Trophoblast cell (in vitro differentiated cells and primary cell): ENCODE measurements at regions not wholly inside any gene's neighbourhood (a gene's known extent, or its start where the extent isn't known, plus 50 kb on each side); places are given as distances from the start of the nearest gene placed in this dataset.

ENCODE experiments used
- DNase-seq, 2 donors: peaks; one replicate each; pipeline ENCODE4 v3.0.0-alpha.2; 2016
- H2AFZ ChIP-seq: 2 replicates; pipeline ENCODE4 v1.6.1; 2013; ENCODE audit warnings: low read length, moderate library complexity, mild to moderate bottlenecking; ENCODE audit not compliant: insufficient read depth, poor library complexity
- H2AK5ac ChIP-seq: 2 replicates; pipeline ENCODE4 v1.6.1; 2013; ENCODE audit warnings: mild to moderate bottlenecking, low read length
- H2BK120ac ChIP-seq: 2 replicates; pipeline ENCODE4 v1.6.1; 2013; ENCODE audit warnings: low read length, mild to moderate bottlenecking, moderate library complexity; ENCODE audit not compliant: insufficient read depth, poor library complexity
- H2BK12ac ChIP-seq: 2 replicates; pipeline ENCODE4 v1.6.1; 2013; ENCODE audit warnings: mild to moderate bottlenecking, low read length, moderate library complexity
- H2BK5ac ChIP-seq: 2 replicates; pipeline ENCODE4 v1.6.1; 2013; ENCODE audit warnings: low read length, low read depth, moderate library complexity, mild to moderate bottlenecking; ENCODE audit not compliant: poor library complexity
- H3K14ac ChIP-seq: 2 replicates; pipeline ENCODE4 v1.6.1; 2013; ENCODE audit warnings: mild to moderate bottlenecking, low read length
- H3K18ac ChIP-seq: 2 replicates; pipeline ENCODE4 v1.6.1; 2013; ENCODE audit warnings: mild to moderate bottlenecking, low read length
- H3K23ac ChIP-seq: 2 replicates; pipeline ENCODE4 v1.6.1; 2013; ENCODE audit warnings: low read length
- H3K27ac ChIP-seq: 2 replicates; pipeline ENCODE4 v1.5.1; 2013; ENCODE audit warnings: low read depth, mild to moderate bottlenecking, inconsistent platforms, low read length, moderate library complexity
- H3K27me3 ChIP-seq: 2 replicates; pipeline ENCODE4 v1.6.1; 2013; ENCODE audit warnings: inconsistent platforms, mild to moderate bottlenecking, low read length, moderate library complexity; ENCODE audit not compliant: insufficient read depth
- H3K36me3 ChIP-seq, 2 experiments: 1 replicate in 1 of 2; 2 replicates in 1 of 2; pipeline ENCODE4 v1.6.1; 2013; ENCODE audit warnings: low read length in 2 of 2, mild to moderate bottlenecking in 2 of 2, moderate library complexity in 1 of 2; ENCODE audit not compliant: insufficient read depth in 2 of 2, control insufficient read depth in 1 of 2
- H3K4ac ChIP-seq: 2 replicates; pipeline ENCODE4 v1.6.1; 2013; ENCODE audit warnings: low read depth, mild to moderate bottlenecking, low read length, moderate library complexity
- H3K4me1 ChIP-seq, 2 experiments: 1 replicate in 1 of 2; 2 replicates in 1 of 2; pipeline ENCODE4 v1.6.1; 2013; ENCODE audit warnings: low read length in 2 of 2, mild to moderate bottlenecking in 2 of 2, moderate library complexity in 1 of 2; ENCODE audit not compliant: insufficient read depth in 2 of 2, control insufficient read depth in 1 of 2
- H3K4me2 ChIP-seq: 2 replicates; pipeline ENCODE4 v1.6.1; 2013; ENCODE audit warnings: inconsistent platforms, mild to moderate bottlenecking, low read length, moderate library complexity
- H3K4me3 ChIP-seq: 2 replicates; pipeline ENCODE4 v1.5.1; 2013; ENCODE audit warnings: mild to moderate bottlenecking, low read depth, low read length, inconsistent platforms
- H3K79me1 ChIP-seq: one replicate; pipeline ENCODE4 v1.6.1; 2013; ENCODE audit warnings: low read length
- H3K79me2 ChIP-seq: 2 replicates; pipeline ENCODE4 v1.6.1; 2013; ENCODE audit warnings: low read length, mild to moderate bottlenecking; ENCODE audit not compliant: control insufficient read depth, insufficient read depth, poor library complexity
- H3K9ac ChIP-seq: 2 replicates; pipeline ENCODE4 v1.6.1; 2013; ENCODE audit warnings: mild to moderate bottlenecking, low read length
- H3K9me3 ChIP-seq: 2 replicates; pipeline ENCODE4 v1.6.1; 2013; ENCODE audit warnings: low read depth, mild to moderate bottlenecking, control low read depth, inconsistent platforms, low read length; ENCODE audit not compliant: insufficient read depth
- H4K12ac ChIP-seq: 2 replicates; pipeline ENCODE4 v1.6.1; 2013; ENCODE audit warnings: low read depth, mild to moderate bottlenecking, low read length, moderate library complexity
- H4K8ac ChIP-seq: 2 replicates; pipeline ENCODE4 v1.6.1; 2013; ENCODE audit warnings: low read depth, mild to moderate bottlenecking, low read length, moderate library complexity
- H4K91ac ChIP-seq: one replicate; pipeline ENCODE4 v1.6.1; 2013; ENCODE audit warnings: low read depth, mild to moderate bottlenecking, low read length, moderate library complexity
- WGBS: extraction: QIAGEN DNeasy Blood & Tissue Kit; methylation state at CpG from one replicate; pipeline ENCODE4 v1.1.7; 2013; ENCODE audit warnings: missing lambda C conversion rate; ENCODE audit not compliant: insufficient read length, insufficient coverage; ENCODE audit errors: extremely low coverage; 5-methylcytosine and 5-hydroxymethylcytosine counted together

DNA sequence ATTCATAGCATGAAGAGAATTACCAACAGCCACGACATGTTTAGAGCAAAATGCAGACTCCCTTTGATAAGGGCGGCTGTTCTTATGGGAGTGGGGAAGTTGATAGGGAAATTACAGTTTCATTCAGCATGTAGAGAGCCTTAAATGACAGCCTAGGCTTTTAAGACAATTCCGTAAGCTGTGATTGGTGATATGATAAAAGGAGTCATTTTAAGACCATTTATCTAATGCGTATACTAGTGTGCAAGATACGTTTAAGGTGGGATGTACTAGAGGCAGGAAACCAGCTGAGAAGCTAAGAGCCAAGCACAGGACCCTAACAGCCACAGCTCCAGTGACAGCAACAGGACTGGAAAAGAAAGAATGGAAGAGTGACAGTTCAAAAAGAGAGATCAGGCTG is 102.2 kb upstream of the ZFP42 start:
- Histone ChIP-seq H2BK12ac (no peak overlapping the region), H3K79me1 (no peaks in the 10 kb centered on the region), H3K4me2 (no peak overlapping the region), H2BK120ac (no peak overlapping the region), H4K12ac (no peak overlapping the region), H3K79me2 (no peaks in the 10 kb centered on the region), H3K23ac (no peak overlapping the region), H3K4ac (no peak overlapping the region), H3K9me3 (no peaks in the 10 kb centered on the region), H3K18ac (no peak overlapping the region), H3K4me1 (no peaks in the 10 kb centered on the region), H4K91ac (no peak overlapping the region), H4K8ac (no peak overlapping the region), H3K14ac (no peak overlapping the region), H2AFZ (no peak overlapping the region), H3K27me3 (no peaks in the 10 kb centered on the region), H2BK5ac (no peak overlapping the region), H3K27ac (no peak overlapping the region), H3K9ac (no peak overlapping the region), H2AK5ac (no peak overlapping the region), H3K4me3 (no peak overlapping the region), H3K36me3 (no peaks in the 10 kb centered on the region)
- WGBS: no CpG with 5 or more reads among the region's 5 CpGs
- DNase-seq: no peak

DNA sequence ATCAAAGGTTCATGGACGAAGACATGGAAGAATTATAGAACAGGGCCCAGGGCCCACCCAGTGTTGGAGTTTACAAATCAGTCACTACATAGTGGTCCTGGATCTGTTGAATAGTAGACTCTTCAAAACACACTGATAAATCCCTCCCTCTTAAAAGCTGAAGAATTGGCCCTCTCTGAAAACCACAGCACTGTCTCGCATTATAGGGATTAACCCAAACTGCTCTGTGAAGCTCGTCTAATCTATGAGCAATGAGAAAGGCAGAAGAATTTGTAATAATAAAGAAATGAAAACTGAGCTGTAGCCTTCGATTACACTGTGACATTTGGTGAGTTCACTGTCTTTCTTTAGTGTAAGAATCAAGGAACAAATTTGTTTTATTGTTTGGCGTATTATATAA is 92.5 kb upstream of the ZFP42 start:
- Histone ChIP-seq H3K9ac (no peak overlapping the region), H3K27me3 (no peaks in the 10 kb centered on the region), H2AFZ (no peak overlapping the region), H3K4me1 (no peaks in the 10 kb centered on the region), H4K8ac (no peak overlapping the region), H2AK5ac (no peak overlapping the region), H3K4ac (no peak overlapping the region), H4K91ac (no peak overlapping the region), H3K9me3 (peaks cover 2% of the 10 kb centered on the region), H3K18ac (no peak overlapping the region), H3K79me2 (no peaks in the 10 kb centered on the region), H4K12ac (no peak overlapping the region), H3K79me1 (no peaks in the 10 kb centered on the region), H2BK12ac (no peak overlapping the region), H3K36me3 (peaks cover 0 to 1% of the 10 kb centered on the region in 2 experiments), H3K4me3 (no peak overlapping the region), H3K23ac (no peak overlapping the region), H2BK5ac (no peak overlapping the region), H3K27ac (no peak overlapping the region), H3K4me2 (no peak overlapping the region), H2BK120ac (no peak overlapping the region), H3K14ac (no peak overlapping the region)
- WGBS: no CpG with 5 or more reads among the region's 5 CpGs
- no peak for DNase-seq

DNA sequence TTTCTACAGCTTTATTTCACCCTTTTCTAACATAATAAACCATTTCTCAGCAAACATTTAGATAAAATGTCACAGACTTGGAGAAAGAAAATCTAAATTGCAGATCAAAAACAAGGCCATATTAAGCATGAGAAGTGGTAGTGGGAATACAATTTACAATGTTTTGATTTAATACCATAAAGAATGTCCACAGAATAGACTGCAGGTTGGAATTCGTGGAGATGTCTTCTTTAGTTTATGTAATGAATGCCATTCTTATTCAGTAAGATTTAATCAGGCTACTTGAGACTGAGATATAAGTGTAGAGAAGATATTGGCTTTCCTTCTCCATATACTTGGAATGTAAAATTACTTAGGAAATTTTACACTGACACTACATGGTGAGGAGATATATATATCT is 91.9 kb upstream of the ZFP42 start:
- Histone ChIP-seq H3K4me2 (no peak overlapping the region), H2BK5ac (no peak overlapping the region), H2BK12ac (no peak overlapping the region), H3K79me2 (no peaks in the 10 kb centered on the region), H3K14ac (no peak overlapping the region), H4K91ac (no peak overlapping the region), H3K79me1 (no peaks in the 10 kb centered on the region), H2AFZ (no peak overlapping the region), H3K27me3 (no peaks in the 10 kb centered on the region), H2AK5ac (no peak overlapping the region), H4K12ac (no peak overlapping the region), H2BK120ac (no peak overlapping the region), H3K4me1 (no peaks in the 10 kb centered on the region), H3K4ac (no peak overlapping the region), H3K4me3 (no peak overlapping the region), H3K18ac (no peak overlapping the region), H3K36me3 (peaks cover 0 to 1% of the 10 kb centered on the region in 2 experiments), H3K9ac (no peak overlapping the region), H3K23ac (no peak overlapping the region), H3K9me3 (peaks cover 2% of the 10 kb centered on the region), H4K8ac (no peak overlapping the region), H3K27ac (no peak overlapping the region)
- no peak for DNase-seq
- no CpG with 5 or more reads among the region's 1 CpG for WGBS

DNA sequence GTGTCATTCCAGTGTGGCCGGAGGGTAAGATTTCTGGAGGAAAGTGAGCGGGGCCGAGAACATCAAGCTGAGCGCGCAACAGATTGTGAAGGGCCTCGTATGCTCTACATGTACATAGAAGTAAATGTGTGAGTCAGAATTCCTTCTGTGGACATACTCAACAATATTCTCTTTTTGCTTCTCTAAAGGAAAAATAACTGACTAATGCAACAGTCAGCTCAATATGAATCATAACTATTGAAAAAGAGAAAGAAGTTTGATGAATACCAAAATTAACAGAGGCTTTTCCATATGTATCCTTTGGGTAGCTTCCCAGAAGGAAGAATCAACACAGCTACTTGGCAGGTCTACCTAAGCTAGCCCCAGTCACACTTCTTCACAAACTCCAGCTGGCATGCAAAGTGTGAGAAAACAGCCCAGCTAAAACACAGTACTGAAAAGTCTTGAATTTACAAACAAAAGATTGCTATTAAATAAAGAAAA is 87.5 kb upstream of the ZFP42 start:
- Histone ChIP-seq H3K27me3 (no peaks in the 10 kb centered on the region), H3K4ac (no peak overlapping the region), H3K27ac (no peak overlapping the region), H3K23ac (no peak overlapping the region), H3K14ac (no peak overlapping the region), H4K12ac (no peak overlapping the region), H2BK5ac (no peak overlapping the region), H3K79me2 (no peaks in the 10 kb centered on the region), H4K91ac (no peak overlapping the region), H3K18ac (no peak overlapping the region), H2AFZ (no peak overlapping the region), H3K9me3 (no peaks in the 10 kb centered on the region), H3K79me1 (no peaks in the 10 kb centered on the region), H3K4me2 (no peak overlapping the region), H2BK120ac (no peak overlapping the region), H2BK12ac (no peak overlapping the region), H3K4me1 (no peaks in the 10 kb centered on the region), H3K36me3 (no peaks in the 10 kb centered on the region), H3K9ac (no peak overlapping the region), H2AK5ac (no peak overlapping the region), H4K8ac (no peak overlapping the region), H3K4me3 (no peak overlapping the region)
- no CpG with 5 or more reads among the region's 6 CpGs for WGBS
- DNase-seq: peak in 1 of 2 donors; percentile 1
